ENCODE measurements at regions not wholly inside any gene's neighbourhood (a gene's known extent, or its start where the extent isn't known, plus 50 kb on each side); places are given as distances from the start of the nearest gene placed in this dataset.

- TF ChIP-seq CTCF (IDR thresholded peaks at IDR 0.05; ENCODE audit: control insufficient read depth, extremely low read depth, insufficient read depth) = peak; percentile 85
These were observed 59.2 kb upstream of the FAM174B start for GRCh38 chr15:92714477-92715401.

GRCh38 chr15:92715758-92716157 lies 60.2 kb upstream of the FAM174B start:
- H3K4me3 ChIP-seq (ENCODE audit: low read depth, low read length) = no peak overlapping the region
- TF ChIP-seq CTCF (IDR thresholded peaks at IDR 0.05; ENCODE audit: control insufficient read depth, extremely low read depth, insufficient read depth) = no peak
- DNase-seq (ENCODE audit: low read depth) = no peak

More at GRCh38 chr15:92714477-92715401, 59.2 kb upstream of the FAM174B start:
- H3K4me3 ChIP-seq (ENCODE audit: low read depth, low read length) = peak overlapping the region; percentile 45
- no peak for DNase-seq (ENCODE audit: low read depth)

- no peak overlapping the region for H3K4me3 ChIP-seq (ENCODE audit: low read depth, low read length)
- no peak for TF ChIP-seq CTCF (IDR thresholded peaks at IDR 0.05; ENCODE audit: control insufficient read depth, extremely low read depth, insufficient read depth)
- DNase-seq (ENCODE audit: low read depth) = no peak
These were observed 63.4 kb upstream of the FAM174B start for GRCh38 chr15:92719021-92719420.

GRCh38 chr15:92724144-92724543 lies 68.6 kb upstream of the FAM174B start:
- H3K4me3 ChIP-seq (ENCODE audit: low read depth, low read length) = no peak overlapping the region
- TF ChIP-seq CTCF (IDR thresholded peaks at IDR 0.05; ENCODE audit: control insufficient read depth, extremely low read depth, insufficient read depth) = no peak
- DNase-seq (ENCODE audit: low read depth) = no peak

GRCh38 chr15:92725171-92725570 lies 69.6 kb upstream of the FAM174B start:
- no peak for TF ChIP-seq CTCF (IDR thresholded peaks at IDR 0.05; ENCODE audit: control insufficient read depth, extremely low read depth, insufficient read depth)
- no peak overlapping the region for H3K4me3 ChIP-seq (ENCODE audit: low read depth, low read length)
- no peak for DNase-seq (ENCODE audit: low read depth)

GRCh38 chr15:92728266-92728665 lies 72.7 kb upstream of the FAM174B start:
- no peak for DNase-seq (ENCODE audit: low read depth)
- TF ChIP-seq CTCF (IDR thresholded peaks at IDR 0.05; ENCODE audit: control insufficient read depth, extremely low read depth, insufficient read depth) = no peak
- no peak overlapping the region for H3K4me3 ChIP-seq (ENCODE audit: low read depth, low read length)
